Type B pancreatic cell (in vitro differentiated cells): ENCODE measurements at regions not wholly inside any gene's neighbourhood (a gene's known extent, or its start where the extent isn't known, plus 50 kb on each side); places are given as distances from the start of the nearest gene placed in this dataset.

ENCODE experiments used
- DNase-seq: peaks from one replicate; pipeline ENCODE4 v3.0.0; 2021; ENCODE audit warnings: mixed read lengths; ENCODE audit not compliant: unreplicated experiment; ENCODE audit errors: extremely low spot score
- H3K27ac Mint-ChIP-seq: 2 replicates; pipeline ENCODE4 v1.8.0; 2021; ENCODE audit warnings: mild to moderate bottlenecking, mixed read lengths
- H3K27me3 Mint-ChIP-seq: 2 replicates; pipeline ENCODE4 v1.8.0; 2021; ENCODE audit warnings: mixed read lengths
- H3K36me3 Mint-ChIP-seq: 2 replicates; pipeline ENCODE4 v1.8.0; 2021; ENCODE audit warnings: mixed read lengths
- H3K4me1 Mint-ChIP-seq: one replicate; pipeline ENCODE4 v1.8.0; 2021; ENCODE audit warnings: mixed read lengths; ENCODE audit not compliant: unreplicated experiment
- H3K4me3 Mint-ChIP-seq: 2 replicates; pipeline ENCODE4 v1.8.0; 2021; ENCODE audit warnings: mild to moderate bottlenecking, mixed read lengths
- H3K9me3 Mint-ChIP-seq: 2 replicates; pipeline ENCODE4 v1.8.0; 2021; ENCODE audit warnings: mixed read lengths
- CTCF ChIP-seq: fragments of 200-600 bp; sonication (generic); conservative IDR thresholded peaks from 2 replicates; pipeline ENCODE4 v1.5.0; 2021; ENCODE audit warnings: antibody characterized with exemption, mild to moderate bottlenecking

- Mint-ChIP-seq H3K9me3 (no peaks in the 10 kb centered on the region), H3K4me3 (no peak overlapping the region), H3K27me3 (no peaks in the 10 kb centered on the region), H3K27ac (no peak overlapping the region), H3K4me1 (no peaks in the 10 kb centered on the region), H3K36me3 (no peaks in the 10 kb centered on the region)
- no peak for TF ChIP-seq CTCF
- no peak for DNase-seq
Observed at GRCh38 chr7:109532262-109532992, 962.8 kb downstream of the DNAJB9 start.

- Mint-ChIP-seq H3K36me3 (no peaks in the 10 kb centered on the region), H3K4me1 (no peaks in the 10 kb centered on the region), H3K9me3 (no peaks in the 10 kb centered on the region), H3K4me3 (no peak overlapping the region), H3K27me3 (no peaks in the 10 kb centered on the region), H3K27ac (no peak overlapping the region)
- no peak for DNase-seq
- TF ChIP-seq CTCF: no peak
Observed at GRCh38 chr7:109545686-109546085, 976.0 kb downstream of the DNAJB9 start.

GRCh38 chr7:109549471-109550193 lies 980.0 kb downstream of the DNAJB9 start:
- no peak overlapping the region for H3K4me3 Mint-ChIP-seq
- H3K36me3 Mint-ChIP-seq: no peaks in the 10 kb centered on the region
- no peak for TF ChIP-seq CTCF
- no peak overlapping the region for H3K27ac Mint-ChIP-seq
- H3K27me3 Mint-ChIP-seq: no peaks in the 10 kb centered on the region
- DNase-seq: no peak
- peaks cover 4% of the 10 kb centered on the region for H3K9me3 Mint-ChIP-seq
- no peaks in the 10 kb centered on the region for H3K4me1 Mint-ChIP-seq

- no peaks in the 10 kb centered on the region for H3K36me3 Mint-ChIP-seq
- H3K27ac Mint-ChIP-seq: no peak overlapping the region
- H3K27me3 Mint-ChIP-seq: no peaks in the 10 kb centered on the region
Observed at GRCh38 chr7:109552017-109552416, 982.3 kb downstream of the DNAJB9 start.

GRCh38 chr7:109577265-109577664 lies 1007.6 kb downstream of the DNAJB9 start:
- DNase-seq: no peak
- no peak for TF ChIP-seq CTCF
- Mint-ChIP-seq H3K4me3 (no peak overlapping the region), H3K9me3 (no peaks in the 10 kb centered on the region), H3K4me1 (no peaks in the 10 kb centered on the region), H3K36me3 (no peaks in the 10 kb centered on the region), H3K27ac (no peak overlapping the region), H3K27me3 (no peaks in the 10 kb centered on the region)

More at GRCh38 chr7:109552017-109552416, 982.3 kb downstream of the DNAJB9 start:
- Mint-ChIP-seq H3K9me3 (peaks cover 6% of the 10 kb centered on the region), H3K4me1 (no peaks in the 10 kb centered on the region), H3K4me3 (no peak overlapping the region)
- no peak for TF ChIP-seq CTCF
- no peak for DNase-seq
